ENCODE measurements at regions not wholly inside any gene's neighbourhood (a gene's known extent, or its start where the extent isn't known, plus 50 kb on each side); places are given as distances from the start of the nearest gene placed in this dataset.
"Not testable (repeated sequence)": the region's sequence is repeated elsewhere in the genome, so short reads cannot be mapped to it uniquely, and the experiment has no call there.

- TF ChIP-seq CTCF (IDR thresholded peaks at IDR 0.05); MEF2A (IDR thresholded peaks at IDR 0.05; ENCODE audit: borderline replicate concordance, low read depth); ZBTB33 (IDR thresholded peaks at IDR 0.05; ENCODE audit: borderline replicate concordance, low read depth); USF2 (IDR thresholded peaks at IDR 0.05; ENCODE audit: borderline replicate concordance, low read depth, low read length): not testable (repeated sequence)
These were observed 110.6 kb upstream of the SYT10 start for GRCh38 chr12:33550214-33550613.
